ACC112 (cell line): ENCODE measurements at regions not wholly inside any gene's neighbourhood (a gene's known extent, or its start where the extent isn't known, plus 50 kb on each side); places are given as distances from the start of the nearest gene placed in this dataset.

ENCODE experiments used
- H2AFZ ChIP-seq: fragments of 200-600 bp; sonication (generic); one replicate; pipeline ENCODE4 v1.6.0; 2017; ENCODE audit warnings: antibody characterized with exemption, low read length; ENCODE audit not compliant: unreplicated experiment
- H3K27ac ChIP-seq: fragments of 200-600 bp; sonication (generic); 2 replicates; pipeline ENCODE4 v1.5.1; 2014; ENCODE audit warnings: low read depth, mild to moderate bottlenecking, antibody characterized with exemption, low read length, moderate library complexity
- H3K27me3 ChIP-seq: fragments of 200-600 bp; sonication (generic); 2 replicates; pipeline ENCODE4 v1.6.1; 2014; ENCODE audit warnings: mild to moderate bottlenecking, antibody characterized with exemption, low read length, moderate library complexity, mixed read lengths; ENCODE audit not compliant: insufficient read depth
- H3K36me3 ChIP-seq: fragments of 200-600 bp; sonication (generic); 2 replicates; pipeline ENCODE4 v1.6.1; 2016; ENCODE audit warnings: mild to moderate bottlenecking, antibody characterized with exemption, low read length, moderate library complexity, mixed read lengths; ENCODE audit not compliant: insufficient read depth
- H3K4me1 ChIP-seq: fragments of 200-600 bp; sonication (generic); one replicate; pipeline ENCODE4 v1.6.1; 2016; ENCODE audit warnings: low read length, mixed read lengths; ENCODE audit not compliant: insufficient read depth, unreplicated experiment, control insufficient read depth
- H3K4me3 ChIP-seq: fragments of 200-600 bp; sonication (generic); 2 replicates; pipeline ENCODE4 v1.5.1; 2014; ENCODE audit warnings: mild to moderate bottlenecking, low read depth, low read length
- H3K79me2 ChIP-seq: fragments of 200-600 bp; sonication (generic); one replicate; pipeline ENCODE4 v1.6.0; 2016; ENCODE audit warnings: low read length; ENCODE audit not compliant: control insufficient read depth, unreplicated experiment, insufficient read depth

DNA sequence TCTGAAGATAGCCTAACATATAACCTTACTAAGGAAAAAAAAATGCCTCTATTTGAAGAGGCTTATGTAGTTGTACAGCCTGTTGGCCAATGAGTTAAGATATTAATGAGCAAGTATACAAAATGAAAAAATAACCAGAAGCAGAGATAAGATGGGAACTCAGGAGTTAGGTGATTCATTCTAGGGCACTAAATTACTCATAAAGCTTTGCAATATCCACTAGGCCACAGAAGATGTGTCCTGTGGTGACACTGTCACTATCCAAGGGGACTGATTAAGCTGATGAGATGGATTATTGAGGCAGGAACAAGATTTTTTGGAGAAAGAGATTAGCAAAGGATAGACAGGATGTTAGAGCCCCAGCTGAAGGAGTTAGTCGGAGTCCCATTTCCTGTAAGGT is 99.6 kb downstream of the LIG4 start:
- Histone ChIP-seq H2AFZ (no peak overlapping the region), H3K27ac (no peak overlapping the region), H3K4me1 (no peaks in the 10 kb centered on the region), H3K4me3 (no peak overlapping the region), H3K27me3 (peaks cover 28% of the 10 kb centered on the region), H3K36me3 (no peaks in the 10 kb centered on the region), H3K79me2 (no peaks in the 10 kb centered on the region)

DNA sequence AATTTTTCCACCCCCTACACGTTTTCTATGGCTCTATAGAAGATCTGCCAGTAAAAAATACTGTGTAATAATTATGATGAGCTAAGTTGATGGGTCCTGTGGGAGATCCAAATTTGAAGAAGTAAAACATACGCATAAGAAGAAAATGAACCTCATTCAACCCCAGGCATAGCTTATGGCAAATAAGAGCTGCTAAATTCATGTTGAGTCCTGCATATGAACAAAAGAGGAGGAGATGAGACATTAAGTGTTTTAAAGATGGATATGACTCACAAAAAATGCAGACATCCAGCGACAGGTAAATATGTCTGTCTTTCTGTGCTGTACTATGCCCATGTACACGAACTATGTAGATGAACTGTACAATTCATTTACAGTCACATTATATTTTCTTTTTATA is 101.9 kb downstream of the LIG4 start:
- H3K27me3 ChIP-seq: peaks cover 39% of the 10 kb centered on the region
- H3K79me2 ChIP-seq: no peaks in the 10 kb centered on the region
- H3K36me3 ChIP-seq: no peaks in the 10 kb centered on the region
- H2AFZ ChIP-seq: no peak overlapping the region
- no peak overlapping the region for H3K4me3 ChIP-seq
- H3K27ac ChIP-seq: no peak overlapping the region
- no peaks in the 10 kb centered on the region for H3K4me1 ChIP-seq

DNA sequence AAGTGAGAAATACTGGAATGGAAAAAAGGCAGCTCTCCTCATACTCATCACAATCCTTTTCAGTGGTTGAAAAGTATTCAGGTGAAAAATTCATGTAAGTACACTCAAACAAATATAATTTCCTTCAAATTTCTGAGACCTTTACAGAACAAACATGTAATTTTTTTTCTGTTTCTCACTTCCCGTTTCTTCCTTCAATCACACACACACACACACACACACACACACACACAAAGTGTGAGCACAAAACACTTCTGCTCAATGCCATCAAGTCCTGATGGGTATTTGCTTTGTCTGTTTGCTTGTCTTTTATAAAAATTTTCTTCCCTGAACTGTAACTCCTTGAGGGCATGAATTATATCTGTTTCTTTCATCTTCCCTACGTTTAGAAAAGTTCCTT is 110.6 kb downstream of the LIG4 start:
- Histone ChIP-seq H3K36me3 (no peaks in the 10 kb centered on the region), H3K4me3 (no peak overlapping the region), H3K27ac (no peak overlapping the region), H3K79me2 (no peaks in the 10 kb centered on the region), H3K27me3 (peaks cover 59% of the 10 kb centered on the region), H3K4me1 (no peaks in the 10 kb centered on the region), H2AFZ (no peak overlapping the region)

DNA sequence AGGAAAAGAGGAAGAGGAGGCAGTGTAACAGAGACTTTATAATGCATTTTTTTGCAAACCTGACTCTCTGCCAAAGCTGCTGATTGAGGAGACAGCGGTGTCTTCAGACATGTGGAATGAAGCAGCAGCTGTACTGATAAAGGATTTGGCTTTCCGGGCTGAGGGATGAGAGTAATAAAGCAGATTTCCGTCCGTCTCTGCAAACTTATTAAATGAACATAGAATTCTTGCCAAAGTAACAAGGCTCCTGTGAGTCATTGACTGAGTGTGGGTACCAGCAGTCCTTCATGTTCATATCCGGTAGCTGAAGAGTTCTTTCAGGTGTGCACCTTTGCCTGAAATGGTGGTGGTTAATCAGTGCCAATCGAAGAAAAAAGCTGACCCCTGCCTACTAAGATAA is 112.6 kb downstream of the LIG4 start:
- H3K27ac ChIP-seq: no peak overlapping the region
- H3K79me2 ChIP-seq: no peaks in the 10 kb centered on the region
- H3K27me3 ChIP-seq: peaks cover 68% of the 10 kb centered on the region
- no peak overlapping the region for H2AFZ ChIP-seq
- H3K36me3 ChIP-seq: no peaks in the 10 kb centered on the region
- no peaks in the 10 kb centered on the region for H3K4me1 ChIP-seq
- no peak overlapping the region for H3K4me3 ChIP-seq

DNA sequence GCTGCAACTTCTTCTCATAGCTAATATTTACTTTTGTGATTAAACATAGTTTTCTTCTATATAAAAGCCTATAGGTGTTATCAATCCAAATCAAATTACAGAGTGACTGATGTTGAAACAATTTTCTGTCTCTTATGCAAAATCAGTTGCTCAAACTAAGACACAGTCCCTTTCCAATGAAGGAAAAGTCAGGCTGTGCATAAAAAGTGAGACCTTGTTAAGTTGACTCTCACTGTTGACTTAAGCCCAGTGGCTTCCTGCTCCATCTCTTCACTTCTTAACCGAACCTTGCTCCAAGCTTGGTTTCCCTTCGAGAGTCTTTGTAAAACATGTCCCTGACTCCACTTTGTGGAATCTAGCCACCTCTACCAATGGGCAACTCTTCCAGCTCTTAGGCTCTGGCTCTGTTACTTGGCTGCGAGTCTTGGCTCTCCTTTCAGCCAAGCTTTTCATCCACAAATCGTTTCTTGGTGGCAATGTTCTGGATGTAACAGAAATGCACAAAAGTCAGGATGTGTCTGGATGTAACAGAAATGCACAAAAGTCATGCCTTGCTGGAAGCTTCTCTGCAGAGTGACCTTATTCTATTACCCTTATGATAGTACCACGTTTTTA is 118.9 kb downstream of the LIG4 start:
- no peaks in the 10 kb centered on the region for H3K79me2 ChIP-seq
- no peak overlapping the region for H3K27ac ChIP-seq
- H3K4me1 ChIP-seq: no peaks in the 10 kb centered on the region
- no peak overlapping the region for H3K4me3 ChIP-seq
- no peak overlapping the region for H2AFZ ChIP-seq
- H3K36me3 ChIP-seq: no peaks in the 10 kb centered on the region
- peaks cover 43% of the 10 kb centered on the region for H3K27me3 ChIP-seq

DNA sequence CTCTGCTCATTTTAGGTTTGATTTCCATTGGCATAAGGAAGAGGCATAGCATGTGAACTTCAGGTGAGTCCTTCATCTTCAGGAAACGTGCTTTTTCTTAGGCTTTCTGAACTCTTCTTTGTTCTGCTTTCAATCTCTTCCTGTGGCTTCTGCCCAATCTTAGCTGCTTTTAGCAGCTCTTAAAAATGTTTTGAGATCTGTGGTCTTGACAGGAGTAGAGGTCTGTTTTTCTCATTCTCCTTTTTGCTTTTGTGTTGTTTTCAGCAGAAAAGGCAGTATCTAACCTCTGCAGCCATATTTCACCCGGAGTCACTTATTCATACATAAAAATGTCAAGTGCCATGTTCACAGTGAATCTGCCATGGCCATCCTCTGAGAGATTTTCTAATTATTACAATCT is 120.3 kb downstream of the LIG4 start:
- no peaks in the 10 kb centered on the region for H3K36me3 ChIP-seq
- peaks cover 38% of the 10 kb centered on the region for H3K27me3 ChIP-seq
- H2AFZ ChIP-seq: no peak overlapping the region
- H3K4me3 ChIP-seq: no peak overlapping the region
- H3K4me1 ChIP-seq: no peaks in the 10 kb centered on the region
- H3K79me2 ChIP-seq: no peaks in the 10 kb centered on the region
- no peak overlapping the region for H3K27ac ChIP-seq

DNA sequence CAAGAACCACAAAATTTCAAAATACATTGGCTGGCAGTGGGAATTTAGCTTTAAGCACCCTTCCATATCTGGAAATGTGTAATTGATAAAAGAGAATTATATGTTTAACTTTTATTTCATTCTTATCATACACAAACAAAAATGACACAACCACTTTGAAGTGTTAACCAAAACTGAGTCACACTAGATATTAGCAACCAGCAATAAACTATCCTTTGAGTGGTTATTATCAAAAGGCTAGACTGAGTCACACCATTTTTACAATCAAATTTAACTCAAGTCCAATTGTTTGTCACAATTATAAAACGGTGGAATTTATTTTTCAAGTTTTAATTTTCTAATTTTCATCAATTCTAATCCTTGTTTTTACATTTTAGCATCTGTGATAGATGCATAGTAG is 121.7 kb downstream of the LIG4 start:
- Histone ChIP-seq H3K4me1 (no peaks in the 10 kb centered on the region), H3K36me3 (no peaks in the 10 kb centered on the region), H3K27me3 (peaks cover 32% of the 10 kb centered on the region), H3K4me3 (no peak overlapping the region), H2AFZ (no peak overlapping the region), H3K79me2 (no peaks in the 10 kb centered on the region), H3K27ac (no peak overlapping the region)

DNA sequence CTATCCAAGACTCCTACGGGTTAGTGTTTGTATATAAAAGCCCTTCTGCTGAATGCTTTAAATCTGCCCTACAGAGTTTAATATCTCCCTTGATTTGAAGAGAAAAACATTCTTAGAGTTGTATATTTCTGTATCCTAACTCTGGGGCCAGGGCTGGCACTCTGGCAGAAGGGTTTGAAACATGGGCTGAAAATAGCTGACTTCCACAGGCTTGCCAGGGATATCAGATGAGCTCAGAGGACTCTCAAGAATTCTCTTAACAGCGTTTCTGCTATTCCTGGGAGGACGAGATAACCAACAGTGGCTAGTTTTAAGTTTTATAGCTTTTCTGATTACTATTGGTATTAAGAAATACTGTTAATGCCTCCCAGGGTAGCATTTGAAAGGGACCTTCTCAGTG is 127.5 kb downstream of the LIG4 start:
- Histone ChIP-seq H3K4me1 (no peaks in the 10 kb centered on the region), H3K4me3 (no peak overlapping the region), H2AFZ (no peak overlapping the region), H3K79me2 (no peaks in the 10 kb centered on the region), H3K27ac (no peak overlapping the region), H3K27me3 (peaks cover 15% of the 10 kb centered on the region), H3K36me3 (no peaks in the 10 kb centered on the region)

DNA sequence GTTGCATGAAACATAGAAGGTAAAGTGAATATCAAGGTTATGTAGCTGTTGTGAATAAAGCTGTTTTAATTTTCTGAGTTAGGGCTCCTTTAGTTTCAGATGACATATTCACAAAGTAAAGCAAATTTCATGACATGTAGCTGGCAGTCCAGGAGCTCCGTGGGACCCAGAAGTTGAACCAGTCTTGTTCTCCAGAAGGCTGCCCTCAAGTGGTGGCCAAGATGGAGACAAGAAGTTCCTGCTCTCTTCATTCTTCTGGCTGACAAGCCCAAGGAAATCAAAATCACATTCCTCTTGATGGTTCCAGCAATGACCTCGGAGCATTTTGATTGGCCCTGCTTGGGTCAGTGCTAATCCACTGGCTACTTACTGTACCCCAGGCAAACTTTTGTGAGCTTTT is 128.7 kb downstream of the LIG4 start:
- no peaks in the 10 kb centered on the region for H3K79me2 ChIP-seq
- H3K4me1 ChIP-seq: no peaks in the 10 kb centered on the region
- H3K27me3 ChIP-seq: peaks cover 16% of the 10 kb centered on the region

DNA sequence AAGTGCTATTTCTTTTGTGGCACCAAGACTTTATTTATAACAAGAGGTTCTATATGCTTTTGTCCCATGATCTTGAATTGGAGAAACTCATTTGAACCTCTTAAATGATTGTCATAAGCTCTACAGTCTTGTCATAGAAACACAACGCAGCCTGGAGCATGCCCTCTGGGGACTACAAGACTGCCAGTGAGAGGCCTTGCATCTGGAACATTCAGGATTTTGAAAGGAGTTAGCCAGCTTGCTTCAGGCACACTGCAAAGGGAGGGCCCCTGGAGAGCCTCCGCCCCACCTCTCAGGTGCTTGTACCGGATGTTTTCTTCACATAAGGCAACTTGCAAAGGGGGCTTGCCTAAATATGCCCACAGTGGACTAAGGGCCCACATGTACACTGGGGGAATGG is 130.5 kb downstream of the LIG4 start:
- no peaks in the 10 kb centered on the region for H3K79me2 ChIP-seq
- H2AFZ ChIP-seq: no peak overlapping the region
- no peak overlapping the region for H3K4me3 ChIP-seq
- H3K36me3 ChIP-seq: no peaks in the 10 kb centered on the region
- H3K27me3 ChIP-seq: peaks cover 12% of the 10 kb centered on the region
- no peak overlapping the region for H3K27ac ChIP-seq
- H3K4me1 ChIP-seq: no peaks in the 10 kb centered on the region

More for the DNA sequence above, 128.7 kb downstream of the LIG4 start:
- H3K36me3 ChIP-seq: no peaks in the 10 kb centered on the region
- no peak overlapping the region for H3K27ac ChIP-seq
- no peak overlapping the region for H2AFZ ChIP-seq
- H3K4me3 ChIP-seq: no peak overlapping the region

DNA sequence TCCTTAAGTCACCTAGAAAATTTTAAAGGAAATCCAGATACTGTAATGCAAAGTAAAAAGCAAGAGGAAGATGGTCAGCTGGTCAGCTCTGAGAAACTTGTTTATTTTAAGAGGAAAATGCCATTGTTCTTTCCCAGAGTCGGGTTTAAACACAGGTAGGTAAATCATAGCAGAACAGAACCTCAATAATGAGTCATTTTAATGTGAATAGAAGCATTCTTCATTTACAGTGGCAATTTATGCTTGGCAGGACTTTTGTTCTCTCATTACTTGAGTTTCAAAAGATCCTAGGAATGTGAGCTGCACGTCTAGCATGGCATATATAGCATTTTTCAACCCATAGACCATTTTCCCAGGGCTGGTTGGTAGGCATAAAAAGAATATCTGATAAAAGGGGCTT is 132.3 kb downstream of the LIG4 start:
- H3K4me3 ChIP-seq: no peak overlapping the region
- H3K27me3 ChIP-seq: peaks cover 10% of the 10 kb centered on the region
- no peaks in the 10 kb centered on the region for H3K36me3 ChIP-seq
- no peaks in the 10 kb centered on the region for H3K4me1 ChIP-seq
- no peaks in the 10 kb centered on the region for H3K79me2 ChIP-seq
- H2AFZ ChIP-seq: no peak overlapping the region
- no peak overlapping the region for H3K27ac ChIP-seq
